Hepatocyte (in vitro differentiated cells): ENCODE measurements at regions not wholly inside any gene's neighbourhood (a gene's known extent, or its start where the extent isn't known, plus 50 kb on each side); places are given as distances from the start of the nearest gene placed in this dataset.

Source experiments
- CTCF ChIP-seq: fragments of 200-600 bp; sonication (generic); IDR thresholded peaks from 2 replicates; pipeline ENCODE4 v1.5.1; 2016; ENCODE audit warnings: antibody characterized with exemption, mild to moderate bottlenecking; ENCODE audit not compliant: poor library complexity
- EZH2phosphoT487 ChIP-seq: fragments of 200-600 bp; sonication (generic); IDR thresholded peaks from one replicate; pipeline ENCODE4 v1.6.1; 2018; ENCODE audit warnings: antibody characterized with exemption, mild to moderate bottlenecking, low read depth, moderate library complexity; ENCODE audit not compliant: unreplicated experiment, severe bottlenecking

GRCh38 chr12:88420457-88420856, 159.8 kb downstream of the KITLG start:
- TF ChIP-seq CTCF (no peak), EZH2phosphoT487 (no peak)
